PC-9 (cell line): ENCODE measurements at regions not wholly inside any gene's neighbourhood (a gene's known extent, or its start where the extent isn't known, plus 50 kb on each side); places are given as distances from the start of the nearest gene placed in this dataset.

ENCODE experiments used
- BruUV-seq: library from RNA; stranded (reverse); fragments of 400-500 nt; replicated peaks from 2 replicates; lab custom pipeline; 2021; lab: Mats Ljungman, UMichigan
- CTCF ChIA-PET: fragments of 300-600 bp; sonication (Branson Sonifier 250); formaldehyde crosslinking; loops from one replicate; lab custom pipeline; 2022; ENCODE audit warnings: antibody characterized with exemption; lab: Charles Lee
- POLR2A ChIA-PET: fragments of 300-600 bp; sonication (Branson Sonifier 250); formaldehyde crosslinking; loops from one replicate; lab custom pipeline; 2022; ENCODE audit warnings: antibody characterized with exemption; ENCODE audit not compliant: unreplicated experiment; lab: Charles Lee
- DNase-seq, 2 experiments: peaks; one replicate each; pipeline versions ENCODE4 v3.0.0 to v3.0.0-alpha.2; 2015 to 2022; ENCODE audit warnings: mixed read lengths in 1 of 2
- H2AFZ ChIP-seq: fragments of 200-600 bp; sonication (generic); 2 replicates; pipeline ENCODE4 v1.8.1; 2017; ENCODE audit warnings: antibody characterized with exemption
- H3F3A ChIP-seq: fragments of 200-600 bp; sonication (generic); 2 replicates; pipeline ENCODE4 v1.8.1; 2017; ENCODE audit warnings: antibody characterized with exemption, mild to moderate bottlenecking, low read depth; ENCODE audit not compliant: insufficient read depth
- H3K27ac ChIP-seq: fragments of 200-600 bp; sonication (generic); 2 replicates; pipeline ENCODE4 v1.6.1; 2016; ENCODE audit warnings: mixed run types
- H3K27me3 ChIP-seq: fragments of 200-600 bp; sonication (generic); 2 replicates; pipeline ENCODE4 v1.6.1; 2016; ENCODE audit warnings: low read depth, mixed run types; ENCODE audit not compliant: insufficient read depth
- H3K36me3 ChIP-seq: fragments of 200-600 bp; sonication (generic); 2 replicates; pipeline ENCODE4 v1.6.1; 2016; ENCODE audit warnings: low read depth, mixed run types
- H3K4me1 ChIP-seq: fragments of 200-600 bp; sonication (generic); replicated peaks from 2 replicates; pipeline ENCODE4 v1.6.1; 2016; ENCODE audit warnings: mixed run types; ENCODE audit not compliant: insufficient read depth
- H3K4me2 ChIP-seq: fragments of 200-600 bp; sonication (generic); 2 replicates; pipeline ENCODE4 v1.6.1; 2017; ENCODE audit warnings: mixed run types
- H3K4me3 ChIP-seq: fragments of 200-600 bp; sonication (generic); 2 replicates; pipeline ENCODE4 v1.6.1; 2016; ENCODE audit warnings: mixed run types
- H3K79me2 ChIP-seq: fragments of 200-600 bp; sonication (generic); 2 replicates; pipeline ENCODE4 v1.6.1; 2017; ENCODE audit warnings: low read depth, mixed run types
- H3K9me2 ChIP-seq: fragments of 200-600 bp; sonication (generic); 2 replicates; pipeline ENCODE4 v1.8.1; 2017; ENCODE audit warnings: mild to moderate bottlenecking; ENCODE audit not compliant: insufficient read depth
- H3K9me3 ChIP-seq: fragments of 200-600 bp; sonication (generic); 2 replicates; pipeline ENCODE4 v1.8.1; 2016; ENCODE audit warnings: low read depth; ENCODE audit not compliant: insufficient read depth
- H4K20me1 ChIP-seq: fragments of 200-600 bp; sonication (generic); 2 replicates; pipeline ENCODE4 v1.8.1; 2017; ENCODE audit not compliant: insufficient read depth
- EZH2 ChIP-seq: fragments of 200-600 bp; sonication (generic); IDR thresholded peaks from 2 replicates; pipeline ENCODE4 v1.8.0; 2017; ENCODE audit warnings: antibody characterized with exemption, low read depth
- intact Hi-C: fragments of 100-400 bp; cut with micrococcal nuclease; formaldehyde crosslinking; loops from one replicate; pipeline ENCODE4 v1.10.0; 2022; ENCODE audit not compliant: unreplicated experiment
- TF ChIP-seq, protein P1 (sequence below): fragments of 200-600 bp; sonication (generic); conservative IDR thresholded peaks from 2 replicates; pipeline ENCODE4 v1.6.1; 2017; ENCODE audit warnings: mixed run types, antibody characterized with exemption, mild to moderate bottlenecking, moderate library complexity

DNA sequence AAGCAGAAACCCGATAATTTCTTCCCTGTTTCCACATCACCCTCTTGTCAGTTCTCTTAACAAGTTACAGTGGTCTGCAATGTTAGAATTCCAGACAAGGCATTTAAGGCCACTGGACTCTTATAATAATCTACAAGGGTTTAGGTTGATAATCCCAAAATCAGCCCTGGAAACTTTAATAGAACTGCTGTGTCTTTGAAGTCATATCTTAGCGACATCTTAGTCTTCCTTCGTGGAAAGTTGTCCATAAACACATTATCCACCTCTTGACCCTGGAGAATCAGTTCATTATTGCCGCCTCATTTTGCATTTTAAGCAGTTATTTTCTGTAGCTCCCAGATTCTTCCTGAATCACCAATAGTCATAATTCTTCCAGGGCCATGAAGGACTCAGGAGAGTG, 108.6 kb upstream of the PLCB4 start:
- no peak overlapping the region for H2AFZ ChIP-seq
- no peak overlapping the region for H3K4me3 ChIP-seq
- ChIA-PET CTCF (no interaction called here), POLR2A (no interaction called here)
- H3K4me1 ChIP-seq, result no peaks in the 10 kb centered on the region
- H3K9me2 ChIP-seq, result peaks cover 7% of the 10 kb centered on the region; the same call in 1 of the 2 replicates
- BruUV-seq, result no TSS peak
- no peaks in the 10 kb centered on the region for H3F3A ChIP-seq
- no peaks in the 10 kb centered on the region; the same call in 1 of the 2 replicates for H3K9me3 ChIP-seq
- TF ChIP-seq EZH2, result no peak
- TF ChIP-seq, protein P1, sequence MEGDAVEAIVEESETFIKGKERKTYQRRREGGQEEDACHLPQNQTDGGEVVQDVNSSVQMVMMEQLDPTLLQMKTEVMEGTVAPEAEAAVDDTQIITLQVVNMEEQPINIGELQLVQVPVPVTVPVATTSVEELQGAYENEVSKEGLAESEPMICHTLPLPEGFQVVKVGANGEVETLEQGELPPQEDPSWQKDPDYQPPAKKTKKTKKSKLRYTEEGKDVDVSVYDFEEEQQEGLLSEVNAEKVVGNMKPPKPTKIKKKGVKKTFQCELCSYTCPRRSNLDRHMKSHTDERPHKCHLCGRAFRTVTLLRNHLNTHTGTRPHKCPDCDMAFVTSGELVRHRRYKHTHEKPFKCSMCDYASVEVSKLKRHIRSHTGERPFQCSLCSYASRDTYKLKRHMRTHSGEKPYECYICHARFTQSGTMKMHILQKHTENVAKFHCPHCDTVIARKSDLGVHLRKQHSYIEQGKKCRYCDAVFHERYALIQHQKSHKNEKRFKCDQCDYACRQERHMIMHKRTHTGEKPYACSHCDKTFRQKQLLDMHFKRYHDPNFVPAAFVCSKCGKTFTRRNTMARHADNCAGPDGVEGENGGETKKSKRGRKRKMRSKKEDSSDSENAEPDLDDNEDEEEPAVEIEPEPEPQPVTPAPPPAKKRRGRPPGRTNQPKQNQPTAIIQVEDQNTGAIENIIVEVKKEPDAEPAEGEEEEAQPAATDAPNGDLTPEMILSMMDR, result no peak
- H4K20me1 ChIP-seq, result no peaks in the 10 kb centered on the region
- no peaks in the 10 kb centered on the region for H3K27me3 ChIP-seq
- no peaks in the 10 kb centered on the region for H3K36me3 ChIP-seq
- H3K27ac ChIP-seq, result no peak overlapping the region
- DNase-seq, result no peak
- H3K79me2 ChIP-seq, result no peaks in the 10 kb centered on the region
- intact Hi-C loops, result no loop called here
- no peak overlapping the region for H3K4me2 ChIP-seq

DNA sequence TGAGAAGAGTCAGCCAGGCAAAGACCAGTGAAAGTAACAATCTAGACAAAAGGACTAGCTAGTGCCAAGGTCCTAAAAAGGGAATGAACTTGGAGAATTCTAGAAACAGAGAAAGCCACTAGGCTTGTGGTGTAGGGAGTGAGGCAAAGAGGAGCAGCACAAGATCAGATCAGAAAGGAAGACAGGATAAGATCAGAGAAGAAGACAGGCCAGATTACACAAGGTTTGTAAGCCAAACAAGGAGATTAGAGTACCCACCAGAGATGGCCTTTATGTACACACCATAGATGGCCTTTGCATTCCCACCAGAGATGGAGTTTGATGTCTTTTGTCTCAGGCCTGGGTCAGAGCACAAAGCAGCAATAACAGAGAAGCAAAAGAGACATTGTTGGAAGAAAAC, 105.6 kb upstream of the PLCB4 start:
- TF ChIP-seq, protein P1, result no peak
- no peaks in the 10 kb centered on the region for H4K20me1 ChIP-seq
- no peaks in the 10 kb centered on the region for H3K79me2 ChIP-seq
- H3K4me3 ChIP-seq, result no peak overlapping the region
- H3F3A ChIP-seq, result no peaks in the 10 kb centered on the region
- H2AFZ ChIP-seq, result no peak overlapping the region
- intact Hi-C loops, result no loop called here
- POLR2A ChIA-PET, result no interaction called here
- H3K36me3 ChIP-seq, result no peaks in the 10 kb centered on the region
- H3K9me2 ChIP-seq, result peaks cover 7% of the 10 kb centered on the region; the same call in 1 of the 2 replicates
- no peaks in the 10 kb centered on the region for H3K27me3 ChIP-seq
- H3K4me1 ChIP-seq, result 0 out of 2 replicates have a peak, but pooled peaks cover 3% of the 10 kb centered on the region
- no peaks in the 10 kb centered on the region; the same call in 1 of the 2 replicates for H3K9me3 ChIP-seq
- no peak for DNase-seq
- BruUV-seq, result no TSS peak
- CTCF ChIA-PET, result no interaction called here
- no peak overlapping the region for H3K27ac ChIP-seq
- no peak overlapping the region for H3K4me2 ChIP-seq

DNA sequence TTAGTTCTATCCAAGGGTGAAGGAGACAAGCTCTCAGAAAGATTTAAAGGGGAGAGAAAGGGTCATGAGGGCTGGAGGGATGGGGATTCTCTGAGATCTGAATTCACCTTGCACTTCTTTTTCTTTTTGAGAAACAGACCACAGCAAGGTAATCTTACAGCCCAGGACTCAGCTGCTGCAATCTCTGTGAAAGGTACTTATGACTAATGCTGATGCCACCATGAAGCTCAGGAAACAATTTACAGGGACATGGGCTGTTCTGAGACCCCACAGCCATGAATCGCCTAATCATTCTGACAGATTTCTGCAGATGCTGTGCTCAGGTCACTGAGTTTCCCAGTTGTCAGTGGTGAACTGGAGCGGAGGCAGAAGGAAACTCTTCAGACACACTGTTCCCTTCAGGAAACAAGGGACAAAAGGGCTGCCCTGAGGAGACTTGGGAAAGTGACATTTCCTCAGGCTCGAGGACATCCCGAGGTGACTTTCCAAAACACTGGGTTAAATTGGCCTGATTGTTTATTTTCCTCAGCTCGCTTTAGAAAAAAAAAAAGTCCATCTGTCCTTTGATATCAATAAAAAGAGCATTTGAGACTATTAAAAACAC, 103.8 kb upstream of the PLCB4 start:
- no peaks in the 10 kb centered on the region; the same call in 1 of the 2 replicates for H3K9me2 ChIP-seq
- no peak overlapping the region; the same call in 1 of the 2 replicates for H3K4me2 ChIP-seq
- TF ChIP-seq, protein P1, result no peak
- TF ChIP-seq EZH2, result no peak
- no peaks in the 10 kb centered on the region for H3F3A ChIP-seq
- H3K27ac ChIP-seq, result peak overlapping the region; percentile 23; the same call in 1 of the 2 replicates
- no peak for DNase-seq
- H2AFZ ChIP-seq, result no peak overlapping the region
- 0 out of 2 replicates have a peak, but pooled peaks cover 3% of the 10 kb centered on the region for H3K4me1 ChIP-seq
- H3K27me3 ChIP-seq, result no peaks in the 10 kb centered on the region
- no peaks in the 10 kb centered on the region for H3K36me3 ChIP-seq
- H3K79me2 ChIP-seq, result no peaks in the 10 kb centered on the region
- H3K4me3 ChIP-seq, result no peak overlapping the region
- H3K9me3 ChIP-seq, result no peaks in the 10 kb centered on the region; the same call in none of the 2 replicates
- intact Hi-C loops, result no loop called here
- no peaks in the 10 kb centered on the region for H4K20me1 ChIP-seq
- ChIA-PET POLR2A (interaction anchor here (0.6 kb wide), 1 partner anchor 22 kb away, joined by 4 read pairs; no protein-coding TSS in a partner anchor), CTCF (no interaction called here)
- no TSS peak for BruUV-seq
